ENCODE measurements at regions not wholly inside any gene's neighbourhood (a gene's known extent, or its start where the extent isn't known, plus 50 kb on each side); places are given as distances from the start of the nearest gene placed in this dataset.

- no peak for TF ChIP-seq POLR2AphosphoS5 (IDR thresholded peaks at IDR 0.05; ENCODE audit: low read depth, low read length)
- TF ChIP-seq PAX5 (IDR thresholded peaks at IDR 0.05; ENCODE audit: insufficient read depth, low read length, severe bottlenecking), result no peak
- no peak for TF ChIP-seq POLR2A (IDR thresholded peaks at IDR 0.05; ENCODE audit: low read depth, low read length)
- TF ChIP-seq TAF1 (IDR thresholded peaks at IDR 0.05; ENCODE audit: low read depth, low read length), result no peak
Observed at GRCh38 chr2:189337656-189338055, 103.6 kb upstream of the WDR75 start.
